HCT116 (cell line): ENCODE measurements at regions not wholly inside any gene's neighbourhood (a gene's known extent, or its start where the extent isn't known, plus 50 kb on each side); places are given as distances from the start of the nearest gene placed in this dataset.

ENCODE experiments used
- ATAC-seq: fragments of 200-7000 bp; cut with Tn5 transposase; 2 replicates; pipeline ENCODE4 v1.9.1; 2020; ENCODE audit warnings: mild to moderate bottlenecking, moderate library complexity
- BruUV-seq: library from RNA; stranded (reverse); fragments of 400-500 nt; replicated peaks from 2 replicates; lab custom pipeline; 2021; lab: Mats Ljungman, UMichigan
- CTCF ChIA-PET: fragments of 300-600 bp; sonication (Branson Sonifier 250); formaldehyde crosslinking; loops from one replicate; lab custom pipeline; 2021; ENCODE audit warnings: antibody characterized with exemption; lab: Charles Lee
- POLR2A ChIA-PET: fragments of 300-600, 350-600 bp; sonication (Branson Sonifier 250); formaldehyde crosslinking; loops from one replicate; lab custom pipeline; 2021; ENCODE audit warnings: antibody characterized with exemption; lab: Charles Lee
- RAD21 ChIA-PET, 2 experiments: fragments of 300-600 bp; sonication (Branson Sonifier 250); formaldehyde crosslinking; loops; one replicate each; lab custom pipeline; 2023; ENCODE audit warnings: low total read pairs in 2 of 2; ENCODE audit not compliant: uncharacterized antibody in 2 of 2, unreplicated experiment in 2 of 2, low non-redundant PET in 1 of 2; lab: Charles Lee
- DNase-seq: peaks from one replicate; pipeline ENCODE4 v3.0.0-alpha.2; 2010; ENCODE audit warnings: low read depth, low spot score
- H2AFZ ChIP-seq: fragments of 200-600 bp; shearing (Covaris generic), sonication (generic); 2 replicates; pipeline ENCODE4 v1.6.1; 2017; ENCODE audit warnings: low read depth, mixed run types, mixed read lengths, antibody characterized with exemption, low read length; ENCODE audit not compliant: poor library complexity, severe bottlenecking
- H3K27ac ChIP-seq: 2 replicates; pipeline ENCODE4 v1.5.1; 2012; ENCODE audit warnings: low read depth, low read length
- H3K27me3 ChIP-seq: fragments of 200-600 bp; sonication (generic); 2 replicates; pipeline ENCODE4 v1.6.1; 2016; ENCODE audit warnings: mixed run types, low read length, mixed read lengths; ENCODE audit not compliant: insufficient read depth
- H3K36me3 ChIP-seq, 2 experiments: fragments of 200-500 bp in 1 of 2; fragments of 200-600 bp in 1 of 2; sonication (Bioruptor generic) in 1 of 2; sonication (generic) in 1 of 2; 2 replicates each; pipeline versions ENCODE4 v1.5.1 to v1.6.1; 2014 to 2016; ENCODE audit warnings: low read length in 2 of 2, inconsistent platforms in 1 of 2, mixed read lengths in 1 of 2, mixed run types in 1 of 2; ENCODE audit not compliant: insufficient read depth in 2 of 2, control insufficient read depth in 1 of 2
- H3K4me1 ChIP-seq, 2 experiments: fragments of 200-600 bp in 1 of 2; sonication (generic) in 1 of 2; 2 replicates each; pipeline versions ENCODE4 v1.5.1 to v1.6.1; 2012 to 2017; ENCODE audit warnings: low read length in 2 of 2, inconsistent platforms in 1 of 2, mild to moderate bottlenecking in 1 of 2, mixed read lengths in 1 of 2, mixed run types in 1 of 2, moderate library complexity in 1 of 2; ENCODE audit not compliant: insufficient read depth in 2 of 2, control insufficient read depth in 1 of 2
- H3K4me2 ChIP-seq: fragments of 200-600 bp; sonication (generic); 2 replicates; pipeline ENCODE4 v1.6.1; 2017; ENCODE audit warnings: mixed run types, low read length, mixed read lengths
- H3K4me3 ChIP-seq, 2 experiments: fragments of 200-600 bp in 1 of 2; sonication (generic) in 1 of 2; replicated peaks in 1 of 2; 2 replicates each; pipeline ENCODE4 v1.5.1; 2011 to 2016; ENCODE audit warnings: low read length in 2 of 2, control low read depth in 1 of 2, low read depth in 1 of 2, mild to moderate bottlenecking in 1 of 2, mixed read lengths in 1 of 2, mixed run types in 1 of 2
- H3K79me2 ChIP-seq: fragments of 200-600 bp; sonication (generic); 2 replicates; pipeline ENCODE4 v1.6.1; 2017; ENCODE audit warnings: mild to moderate bottlenecking, mixed run types, low read length, moderate library complexity, mixed read lengths; ENCODE audit not compliant: insufficient read depth
- H3K9ac ChIP-seq: fragments of 200-600 bp; sonication (generic); 2 replicates; pipeline ENCODE4 v1.6.1; 2016; ENCODE audit warnings: low read length, mixed read lengths
- H3K9me2 ChIP-seq: fragments of 200-600 bp; sonication (generic), shearing (Covaris generic); 2 replicates; pipeline ENCODE4 v1.6.1; 2017; ENCODE audit warnings: mixed run types, mild to moderate bottlenecking, moderate library complexity; ENCODE audit not compliant: insufficient read depth
- H3K9me3 ChIP-seq, 2 experiments: fragments of 200-500 bp in 1 of 2; fragments of 200-600 bp in 1 of 2; sonication (Bioruptor generic) in 1 of 2; sonication (generic) in 1 of 2; 2 replicates each; pipeline ENCODE4 v1.6.1; 2014 to 2017; ENCODE audit warnings: low read length in 2 of 2, mixed read lengths in 2 of 2, inconsistent platforms in 1 of 2, low read depth in 1 of 2, mild to moderate bottlenecking in 1 of 2, mixed run types in 1 of 2, moderate library complexity in 1 of 2; ENCODE audit not compliant: control insufficient read depth in 1 of 2, insufficient read depth in 1 of 2
- H4K20me1 ChIP-seq: fragments of 200-600 bp; sonication (generic), shearing (Covaris generic); 2 replicates; pipeline ENCODE4 v1.6.1; 2017; ENCODE audit warnings: mixed run types, mild to moderate bottlenecking, moderate library complexity; ENCODE audit not compliant: insufficient read depth
- ATF3 ChIP-seq: IDR thresholded peaks from 2 replicates; pipeline ENCODE4 v1.6.1; 2012
- ELF1 ChIP-seq: IDR thresholded peaks from 2 replicates; pipeline ENCODE4 v1.6.1; 2012; ENCODE audit warnings: low read depth, borderline replicate concordance
- EZH2 ChIP-seq: fragments of 200-600 bp; sonication (generic); IDR thresholded peaks from 2 replicates; pipeline ENCODE4 v1.6.1; 2017; ENCODE audit warnings: antibody characterized with exemption, mixed run types
- JUND ChIP-seq: IDR thresholded peaks from 2 replicates; pipeline ENCODE4 v1.6.1; 2012
- REST ChIP-seq: IDR thresholded peaks from 2 replicates; pipeline ENCODE4 v1.6.1; 2012; ENCODE audit warnings: low read depth
- SIN3A ChIP-seq: IDR thresholded peaks from 2 replicates; pipeline ENCODE4 v1.6.1; 2012; ENCODE audit warnings: low read depth
- SP1 ChIP-seq: IDR thresholded peaks from 2 replicates; pipeline ENCODE4 v1.6.1; 2012; ENCODE audit warnings: low read depth
- SRF ChIP-seq: IDR thresholded peaks from 2 replicates; pipeline ENCODE4 v1.6.1; 2012; ENCODE audit warnings: low read depth
- TCF7L2 ChIP-seq: IDR thresholded peaks from 2 replicates; pipeline ENCODE4 v1.7.0; 2011; ENCODE audit warnings: borderline replicate concordance, inconsistent platforms; ENCODE audit not compliant: insufficient read depth, insufficient read length; ENCODE audit errors: extremely low read depth
- YY1 ChIP-seq: IDR thresholded peaks from 2 replicates; pipeline ENCODE4 v1.6.1; 2011; ENCODE audit warnings: low read length, low read depth, moderate library complexity, mild to moderate bottlenecking; ENCODE audit not compliant: insufficient replicate concordance; ENCODE audit errors: extremely low read depth
- ZNF274 ChIP-seq: fragments of 200-500 bp; sonication (Bioruptor generic); IDR thresholded peaks from 2 replicates; pipeline ENCODE4 v1.6.1; 2014; ENCODE audit warnings: mild to moderate bottlenecking, low read depth, low read length, inconsistent platforms
- intact Hi-C: fragments of 100-400 bp; cut with micrococcal nuclease; formaldehyde crosslinking; loops from 2 replicates; pipeline ENCODE4 v1.10.0; 2022
- TF ChIP-seq, protein P1 (sequence below): IDR thresholded peaks from 2 replicates; pipeline ENCODE4 v1.6.1; 2011; ENCODE audit warnings: mild to moderate bottlenecking, low read length, moderate library complexity; ENCODE audit not compliant: insufficient replicate concordance; ENCODE audit errors: extremely low read depth
- TF ChIP-seq, protein P2 (sequence below): IDR thresholded peaks from 2 replicates; pipeline ENCODE4 v1.6.1; 2012

- no peak for TF ChIP-seq REST
- TF ChIP-seq, protein P1, sequence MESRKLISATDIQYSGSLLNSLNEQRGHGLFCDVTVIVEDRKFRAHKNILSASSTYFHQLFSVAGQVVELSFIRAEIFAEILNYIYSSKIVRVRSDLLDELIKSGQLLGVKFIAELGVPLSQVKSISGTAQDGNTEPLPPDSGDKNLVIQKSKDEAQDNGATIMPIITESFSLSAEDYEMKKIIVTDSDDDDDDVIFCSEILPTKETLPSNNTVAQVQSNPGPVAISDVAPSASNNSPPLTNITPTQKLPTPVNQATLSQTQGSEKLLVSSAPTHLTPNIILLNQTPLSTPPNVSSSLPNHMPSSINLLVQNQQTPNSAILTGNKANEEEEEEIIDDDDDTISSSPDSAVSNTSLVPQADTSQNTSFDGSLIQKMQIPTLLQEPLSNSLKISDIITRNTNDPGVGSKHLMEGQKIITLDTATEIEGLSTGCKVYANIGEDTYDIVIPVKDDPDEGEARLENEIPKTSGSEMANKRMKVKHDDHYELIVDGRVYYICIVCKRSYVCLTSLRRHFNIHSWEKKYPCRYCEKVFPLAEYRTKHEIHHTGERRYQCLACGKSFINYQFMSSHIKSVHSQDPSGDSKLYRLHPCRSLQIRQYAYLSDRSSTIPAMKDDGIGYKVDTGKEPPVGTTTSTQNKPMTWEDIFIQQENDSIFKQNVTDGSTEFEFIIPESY: no peak
- no peak for TF ChIP-seq ELF1
- TF ChIP-seq ATF3: no peak
- no peak for TF ChIP-seq JUND
- TF ChIP-seq SRF: no peak
Observed at GRCh38 chr2:167608487-167608886, 638.9 kb downstream of the STK39 start (continued).

DNA sequence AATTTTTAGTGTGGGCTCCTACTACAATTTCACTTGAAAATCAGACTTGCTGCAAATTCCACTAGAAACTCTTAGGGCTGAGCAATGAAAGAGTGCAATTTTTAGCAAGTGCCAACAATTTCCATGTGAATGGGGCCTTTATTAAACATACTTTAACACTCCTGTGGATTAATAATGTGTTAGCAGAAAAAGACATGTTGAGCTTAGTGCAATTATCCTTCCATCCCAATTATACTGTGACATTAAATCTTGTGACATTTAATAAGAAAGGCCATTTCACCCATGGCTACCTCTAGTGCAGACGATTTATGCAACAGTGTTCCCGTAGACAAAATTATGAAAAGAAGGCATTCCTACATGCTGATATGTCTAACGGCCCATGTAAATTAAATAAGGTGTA lies 639.7 kb downstream of the STK39 start:
- H3K9ac ChIP-seq: no peak overlapping the region
- no peaks in the 10 kb centered on the region for H3K79me2 ChIP-seq
- ChIA-PET CTCF (no interaction called here), RAD21 (no interaction called here), POLR2A (no interaction called here)
- H3K27me3 ChIP-seq: no peaks in the 10 kb centered on the region
- no peaks in the 10 kb centered on the region for H3K4me1 ChIP-seq
- H3K4me3 ChIP-seq: no peak overlapping the region
- H4K20me1 ChIP-seq: no peaks in the 10 kb centered on the region
- H3K9me2 ChIP-seq: no peaks in the 10 kb centered on the region
- ATAC-seq (no peak), DNase-seq (no peak)
- TF ChIP-seq ATF3 (no peak), ZNF274 (no peak), YY1 (no peak), SIN3A (no peak), EZH2 (no peak), SRF (no peak), SP1 (no peak), TCF7L2 (no peak), REST (no peak)
- TF ChIP-seq, protein P2, sequence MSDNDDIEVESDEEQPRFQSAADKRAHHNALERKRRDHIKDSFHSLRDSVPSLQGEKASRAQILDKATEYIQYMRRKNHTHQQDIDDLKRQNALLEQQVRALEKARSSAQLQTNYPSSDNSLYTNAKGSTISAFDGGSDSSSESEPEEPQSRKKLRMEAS: no peak
- no TSS peak for BruUV-seq
- no peak overlapping the region for H2AFZ ChIP-seq
- H3K36me3 ChIP-seq: no peaks in the 10 kb centered on the region
- no peak overlapping the region for H3K4me2 ChIP-seq
- H3K9me3 ChIP-seq: no peaks in the 10 kb centered on the region
- intact Hi-C loops: no loop called here
- no peak overlapping the region for H3K27ac ChIP-seq
